ENCODE measurements at regions not wholly inside any gene's neighbourhood (a gene's known extent, or its start where the extent isn't known, plus 50 kb on each side); places are given as distances from the start of the nearest gene placed in this dataset.

DNA sequence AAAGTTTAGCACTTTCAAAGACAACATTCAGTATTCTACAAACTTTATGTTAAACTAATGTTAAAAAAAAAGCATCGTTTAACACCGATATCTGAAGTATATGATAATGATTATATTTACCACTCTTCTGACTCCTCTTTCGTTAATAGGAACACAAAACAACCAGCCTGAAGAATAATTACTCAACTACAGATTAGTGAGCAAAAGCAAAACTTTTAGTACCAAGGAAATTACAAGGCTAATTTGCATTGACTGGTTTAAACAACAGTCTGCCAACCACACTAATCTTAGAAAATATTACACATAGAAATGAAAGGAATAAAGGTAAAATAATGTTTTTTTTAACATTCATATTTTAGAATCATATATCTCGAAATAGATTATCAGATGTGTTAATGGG is 500.7 kb downstream of the LMO4 start:
- Histone ChIP-seq H3K27me3 (replicated peaks; ENCODE audit: insufficient read depth, low read depth, low read length, poor library complexity) (no peaks in the 10 kb centered on the region), H3K36me3 (ENCODE audit: insufficient read depth, low read length, poor library complexity, severe bottlenecking) (no peaks in the 10 kb centered on the region), H3K9me3 (ENCODE audit: low read depth, low read length, poor library complexity, severe bottlenecking) (no peaks in the 10 kb centered on the region), H3K4me3 (ENCODE audit: low read depth, low read length, poor library complexity, severe bottlenecking) (no peak overlapping the region), H3K4me1 (ENCODE audit: insufficient read depth, low read length, poor library complexity, severe bottlenecking) (peaks cover 16% of the 10 kb centered on the region), H3K27ac (ENCODE audit: low read depth, low read length, poor library complexity, severe bottlenecking) (no peak overlapping the region)
- BruUV-seq (replicated peaks): no TSS peak
- ChIA-PET POLR2A (ENCODE audit: low non-redundant PET) (no interaction called here), CTCF (no interaction called here)
- no peak for DNase-seq (ENCODE audit: low spot score)
- TF ChIP-seq, protein P1, sequence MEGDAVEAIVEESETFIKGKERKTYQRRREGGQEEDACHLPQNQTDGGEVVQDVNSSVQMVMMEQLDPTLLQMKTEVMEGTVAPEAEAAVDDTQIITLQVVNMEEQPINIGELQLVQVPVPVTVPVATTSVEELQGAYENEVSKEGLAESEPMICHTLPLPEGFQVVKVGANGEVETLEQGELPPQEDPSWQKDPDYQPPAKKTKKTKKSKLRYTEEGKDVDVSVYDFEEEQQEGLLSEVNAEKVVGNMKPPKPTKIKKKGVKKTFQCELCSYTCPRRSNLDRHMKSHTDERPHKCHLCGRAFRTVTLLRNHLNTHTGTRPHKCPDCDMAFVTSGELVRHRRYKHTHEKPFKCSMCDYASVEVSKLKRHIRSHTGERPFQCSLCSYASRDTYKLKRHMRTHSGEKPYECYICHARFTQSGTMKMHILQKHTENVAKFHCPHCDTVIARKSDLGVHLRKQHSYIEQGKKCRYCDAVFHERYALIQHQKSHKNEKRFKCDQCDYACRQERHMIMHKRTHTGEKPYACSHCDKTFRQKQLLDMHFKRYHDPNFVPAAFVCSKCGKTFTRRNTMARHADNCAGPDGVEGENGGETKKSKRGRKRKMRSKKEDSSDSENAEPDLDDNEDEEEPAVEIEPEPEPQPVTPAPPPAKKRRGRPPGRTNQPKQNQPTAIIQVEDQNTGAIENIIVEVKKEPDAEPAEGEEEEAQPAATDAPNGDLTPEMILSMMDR (conservative IDR thresholded peaks at IDR 0.05; ENCODE audit: low read depth, low read length): no peak
- TF ChIP-seq EZH2 (IDR thresholded peaks at IDR 0.05; ENCODE audit: borderline replicate concordance, low read depth, low read length, poor library complexity, severe bottlenecking): no peak
- intact Hi-C loops (cut with micrococcal nuclease; ENCODE audit: unreplicated experiment): no loop called here

DNA sequence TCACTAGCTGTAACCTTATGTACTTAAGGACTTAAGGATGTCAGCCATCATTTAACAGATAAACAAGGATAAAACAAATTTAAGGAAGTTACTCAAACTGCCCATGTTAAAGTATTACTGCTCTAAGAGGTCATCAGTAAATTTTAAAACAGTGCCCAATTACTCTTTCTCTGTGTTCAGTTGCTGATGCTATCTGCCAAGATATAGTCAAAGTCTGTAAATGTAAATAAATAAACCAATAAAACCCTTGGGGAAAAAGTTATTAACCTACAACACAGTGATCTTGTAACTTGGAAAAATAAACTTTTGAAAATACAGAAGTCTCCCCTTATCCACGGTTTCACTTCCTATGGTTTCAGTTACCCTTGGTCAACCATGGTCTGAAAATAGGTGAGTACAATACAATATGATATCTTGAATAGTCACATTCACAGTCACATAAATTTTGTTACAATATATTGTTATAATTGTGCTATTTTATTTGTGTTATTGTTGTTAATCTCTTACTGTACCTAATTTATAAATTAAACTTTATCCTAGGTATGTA is 501.8 kb downstream of the LMO4 start:
- no peaks in the 10 kb centered on the region for H3K36me3 ChIP-seq (ENCODE audit: insufficient read depth, low read length, poor library complexity, severe bottlenecking)
- POLR2A ChIA-PET (ENCODE audit: low non-redundant PET): no interaction called here
- BruUV-seq (replicated peaks): no TSS peak
- H3K4me1 ChIP-seq (ENCODE audit: insufficient read depth, low read length, poor library complexity, severe bottlenecking): peaks cover 16% of the 10 kb centered on the region
- H3K9me3 ChIP-seq (ENCODE audit: low read depth, low read length, poor library complexity, severe bottlenecking): no peaks in the 10 kb centered on the region
- TF ChIP-seq, protein P1 (conservative IDR thresholded peaks at IDR 0.05; ENCODE audit: low read depth, low read length): no peak
- TF ChIP-seq EZH2 (IDR thresholded peaks at IDR 0.05; ENCODE audit: borderline replicate concordance, low read depth, low read length, poor library complexity, severe bottlenecking): no peak
- H3K4me3 ChIP-seq (ENCODE audit: low read depth, low read length, poor library complexity, severe bottlenecking): no peak overlapping the region
- no peak overlapping the region for H3K27ac ChIP-seq (ENCODE audit: low read depth, low read length, poor library complexity, severe bottlenecking)
- no peak for DNase-seq (ENCODE audit: low spot score)
- CTCF ChIA-PET: no interaction called here
- intact Hi-C loops (cut with micrococcal nuclease; ENCODE audit: unreplicated experiment): no loop called here
- no peaks in the 10 kb centered on the region for H3K27me3 ChIP-seq (replicated peaks; ENCODE audit: insufficient read depth, low read depth, low read length, poor library complexity)

DNA sequence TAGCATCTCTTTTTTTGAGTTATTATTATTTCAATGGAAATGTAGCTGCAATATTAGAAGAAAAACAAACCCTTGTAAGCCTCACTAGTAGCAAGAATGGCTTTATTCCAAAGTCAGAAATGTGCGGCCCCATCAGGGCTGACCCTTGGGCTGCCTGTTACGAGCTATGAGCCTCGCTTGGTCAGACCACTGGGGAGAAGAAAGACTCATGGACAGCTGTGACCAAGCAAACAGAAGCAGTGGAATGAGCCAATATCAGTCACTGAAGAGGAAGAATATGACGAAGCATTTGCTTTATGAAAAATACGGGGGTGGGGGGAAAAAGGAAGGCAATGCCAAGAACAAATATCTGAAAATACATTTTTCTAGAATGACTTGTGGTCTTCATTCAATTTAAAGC is 504.5 kb downstream of the LMO4 start:
- Histone ChIP-seq H3K27ac (ENCODE audit: low read depth, low read length, poor library complexity, severe bottlenecking) (no peak overlapping the region), H3K9me3 (ENCODE audit: low read depth, low read length, poor library complexity, severe bottlenecking) (no peaks in the 10 kb centered on the region), H3K36me3 (ENCODE audit: insufficient read depth, low read length, poor library complexity, severe bottlenecking) (no peaks in the 10 kb centered on the region), H3K4me3 (ENCODE audit: low read depth, low read length, poor library complexity, severe bottlenecking) (no peak overlapping the region), H3K4me1 (ENCODE audit: insufficient read depth, low read length, poor library complexity, severe bottlenecking) (no peaks in the 10 kb centered on the region), H3K27me3 (replicated peaks; ENCODE audit: insufficient read depth, low read depth, low read length, poor library complexity) (no peaks in the 10 kb centered on the region)
- no peak for TF ChIP-seq EZH2 (IDR thresholded peaks at IDR 0.05; ENCODE audit: borderline replicate concordance, low read depth, low read length, poor library complexity, severe bottlenecking)
- TF ChIP-seq, protein P1 (conservative IDR thresholded peaks at IDR 0.05; ENCODE audit: low read depth, low read length): no peak
- intact Hi-C loops (cut with micrococcal nuclease; ENCODE audit: unreplicated experiment): no loop called here
- ChIA-PET CTCF (no interaction called here), POLR2A (ENCODE audit: low non-redundant PET) (no interaction called here)
- no TSS peak for BruUV-seq (replicated peaks)
- DNase-seq (ENCODE audit: low spot score): no peak

Data from A673 (cell line).